Breast epithelium (tissue), 4 donors: ENCODE measurements at regions not wholly inside any gene's neighbourhood (a gene's known extent, or its start where the extent isn't known, plus 50 kb on each side); places are given as distances from the start of the nearest gene placed in this dataset.

Source experiments
- DNase-seq, 2 donors: peaks; one replicate each; pipeline ENCODE4 v3.0.0-alpha.2; 2019; ENCODE audit warnings: low spot score in 2 of 2
- H3K27ac ChIP-seq, 2 donors: fragments of 200-600 bp; sonication (generic) in 1 of 2; one replicate each; pipeline ENCODE4 v1.5.1; 2016 to 2019; ENCODE audit warnings: mild to moderate bottlenecking in 1 of 2
- H3K27me3 ChIP-seq, 2 donors: fragments of 200-600 bp; sonication (generic) in 1 of 2; one replicate each; pipeline versions ENCODE4 v1.5.1 to v1.6.0; 2017 to 2019; ENCODE audit warnings: control low read depth in 1 of 2, mild to moderate bottlenecking in 1 of 2
- H3K36me3 ChIP-seq: fragments of 200-600 bp; one replicate; pipeline ENCODE4 v1.5.1; 2019
- H3K4me1 ChIP-seq, 2 donors: fragments of 200-600 bp; sonication (generic); one replicate each; pipeline ENCODE4 v1.5.1; 2016 to 2019; ENCODE audit warnings: control low read depth in 1 of 2
- H3K4me3 ChIP-seq, 3 donors: fragments of 200-600 bp; sonication (generic); 1 replicate in 2 of 3; 2 replicates in 1 of 3; pipeline ENCODE4 v1.5.1; 2016 to 2019; ENCODE audit warnings: mild to moderate bottlenecking in 3 of 3, moderate library complexity in 2 of 3
- H3K9me3 ChIP-seq, 2 donors: fragments of 200-600 bp; sonication (generic) in 1 of 2; one replicate each; pipeline ENCODE4 v1.5.1; 2016 to 2019; ENCODE audit warnings: control low read depth in 1 of 2
- CTCF ChIP-seq, 3 donors: fragments of 450-650 bp; IDR thresholded peaks; one replicate each; pipeline ENCODE4 v1.5.1; 2016 to 2017; ENCODE audit warnings: antibody characterized with exemption in 3 of 3, mild to moderate bottlenecking in 3 of 3, moderate library complexity in 3 of 3
- POLR2A ChIP-seq: fragments of 450-650 bp; IDR thresholded peaks from one replicate; pipeline ENCODE4 v1.6.1; 2016; ENCODE audit warnings: antibody characterized with exemption, mild to moderate bottlenecking, moderate library complexity
- POLR2AphosphoS5 ChIP-seq, 3 donors: sonication (generic); formaldehyde crosslinking; IDR thresholded peaks; one replicate each; pipeline ENCODE4 v1.6.1; 2017; ENCODE audit warnings: antibody characterized with exemption in 3 of 3
- intact Hi-C: fragments of 100-400 bp; cut with DNase I; formaldehyde crosslinking; loops from one replicate; pipeline ENCODE4 v1.15.1; 2023; ENCODE audit warnings: low total_unique reads

GRCh38 chr11:25435197-25435596 lies 896.7 kb upstream of the ANO3 start:
- no peak overlapping the region for H3K4me3 ChIP-seq
- intact Hi-C loops = no loop called here
- H3K27ac ChIP-seq = no peak overlapping the region
- no peaks in the 10 kb centered on the region for H3K9me3 ChIP-seq
- DNase-seq = no peak
- no peaks in the 10 kb centered on the region for H3K27me3 ChIP-seq
- no peaks in the 10 kb centered on the region for H3K36me3 ChIP-seq
- TF ChIP-seq CTCF (IDR thresholded peaks at IDR 0.05) = no peak
- TF ChIP-seq POLR2A = no peak
- TF ChIP-seq POLR2AphosphoS5 (IDR thresholded peaks at IDR 0.05) = no peak
- no peaks in the 10 kb centered on the region for H3K4me1 ChIP-seq

DNA sequence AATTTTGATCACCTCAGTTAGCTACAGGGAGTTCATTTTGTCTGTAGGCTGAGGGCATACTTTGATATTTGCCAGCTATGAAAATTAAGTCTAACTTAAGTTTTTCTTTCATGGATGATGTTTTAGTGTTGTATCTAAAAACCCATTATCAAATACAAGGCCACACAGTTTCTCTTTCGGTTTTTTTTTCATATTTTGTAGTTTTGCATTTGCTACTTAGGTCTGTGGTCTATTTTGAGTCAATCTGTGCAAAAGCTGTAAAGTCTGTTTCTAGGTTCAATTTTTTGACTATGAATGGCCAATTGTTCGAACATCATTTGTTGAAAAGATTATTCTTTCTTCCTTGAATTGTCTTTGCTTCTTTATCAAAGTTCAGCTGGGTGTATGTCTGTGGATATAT lies 895.6 kb upstream of the ANO3 start:
- Histone ChIP-seq H3K9me3 (no peaks in the 10 kb centered on the region), H3K4me1 (no peaks in the 10 kb centered on the region), H3K4me3 (no peak overlapping the region), H3K36me3 (no peaks in the 10 kb centered on the region), H3K27me3 (no peaks in the 10 kb centered on the region), H3K27ac (no peak overlapping the region)
- DNase-seq = no peak
- intact Hi-C loops = no loop called here
- TF ChIP-seq POLR2AphosphoS5 (IDR thresholded peaks at IDR 0.05) = no peak
- no peak for TF ChIP-seq POLR2A
- no peak for TF ChIP-seq CTCF (IDR thresholded peaks at IDR 0.05)

DNA sequence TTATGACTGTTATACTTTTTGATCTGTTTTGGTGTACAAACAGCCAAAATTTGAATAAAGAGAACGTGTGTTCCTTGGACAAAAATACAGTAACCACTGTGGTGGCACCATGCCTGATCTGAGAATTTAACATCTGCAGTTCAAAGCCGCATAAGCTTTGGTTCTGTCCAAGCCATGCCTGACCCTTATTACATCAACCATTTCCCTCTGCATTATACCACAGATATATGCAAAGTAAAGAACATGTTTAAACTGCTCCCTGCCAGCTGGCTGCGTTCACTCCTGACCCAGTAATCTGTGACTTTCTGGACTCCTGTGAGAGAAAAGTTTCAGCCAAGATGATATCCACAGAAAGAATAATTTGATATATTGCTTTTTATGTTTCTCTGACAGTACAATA lies 890.5 kb upstream of the ANO3 start:
- H3K27me3 ChIP-seq = no peaks in the 10 kb centered on the region
- no peak for DNase-seq
- no peak overlapping the region for H3K27ac ChIP-seq

GRCh38 chr11:25449091-25449490 lies 882.8 kb upstream of the ANO3 start:
- intact Hi-C loops = no loop called here
- no peaks in the 10 kb centered on the region for H3K36me3 ChIP-seq

More for the DNA sequence above, 890.5 kb upstream of the ANO3 start:
- intact Hi-C loops = no loop called here
- Histone ChIP-seq H3K36me3 (no peaks in the 10 kb centered on the region), H3K9me3 (no peaks in the 10 kb centered on the region), H3K4me3 (no peak overlapping the region), H3K4me1 (no peaks in the 10 kb centered on the region)
- no peak for TF ChIP-seq POLR2A
- TF ChIP-seq CTCF (IDR thresholded peaks at IDR 0.05) = no peak
- no peak for TF ChIP-seq POLR2AphosphoS5 (IDR thresholded peaks at IDR 0.05)

DNA sequence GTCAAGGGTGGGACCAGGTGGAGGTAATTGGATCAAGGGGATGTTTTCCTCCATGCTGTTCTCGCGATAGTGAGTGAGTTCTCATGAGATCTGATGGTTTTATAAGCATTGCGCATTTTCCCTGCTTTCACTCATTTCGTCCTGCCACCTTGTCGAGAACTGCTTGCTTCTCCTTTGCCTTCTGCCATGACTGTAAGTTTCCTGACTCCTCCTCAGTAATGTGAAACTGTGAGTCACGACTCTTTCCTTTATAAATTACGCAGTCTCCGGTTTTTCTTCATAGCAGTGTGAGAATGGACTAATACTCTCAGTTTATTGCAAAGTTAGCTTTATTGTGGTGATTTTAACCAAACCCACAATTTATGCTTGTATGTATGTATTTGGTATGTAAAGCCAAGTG lies 878.5 kb upstream of the ANO3 start:
- no peaks in the 10 kb centered on the region for H3K36me3 ChIP-seq

More at GRCh38 chr11:25449091-25449490, 882.8 kb upstream of the ANO3 start:
- Histone ChIP-seq H3K27me3 (no peaks in the 10 kb centered on the region), H3K4me3 (no peak overlapping the region), H3K9me3 (no peaks in the 10 kb centered on the region), H3K4me1 (no peaks in the 10 kb centered on the region), H3K27ac (no peak overlapping the region)
- no peak for DNase-seq
- no peak for TF ChIP-seq POLR2AphosphoS5 (IDR thresholded peaks at IDR 0.05)
- TF ChIP-seq CTCF (IDR thresholded peaks at IDR 0.05) = no peak
- no peak for TF ChIP-seq POLR2A

More for the DNA sequence above, 878.5 kb upstream of the ANO3 start:
- intact Hi-C loops = no loop called here
- H3K27ac ChIP-seq = no peak overlapping the region
- TF ChIP-seq CTCF (IDR thresholded peaks at IDR 0.05) (no peak), POLR2A (no peak), POLR2AphosphoS5 (IDR thresholded peaks at IDR 0.05) (no peak)
- H3K27me3 ChIP-seq = no peaks in the 10 kb centered on the region
- H3K4me3 ChIP-seq = no peak overlapping the region
- no peaks in the 10 kb centered on the region for H3K9me3 ChIP-seq
- no peaks in the 10 kb centered on the region for H3K4me1 ChIP-seq
- DNase-seq = no peak
